Osteoblast (primary cell): ENCODE measurements at regions not wholly inside any gene's neighbourhood (a gene's known extent, or its start where the extent isn't known, plus 50 kb on each side); places are given as distances from the start of the nearest gene placed in this dataset.

ENCODE experiments used
- DNase-seq: peaks from one replicate; pipeline ENCODE4 v3.0.0; 2011; ENCODE audit warnings: low spot score, mixed read lengths; ENCODE audit not compliant: insufficient read length; ENCODE audit errors: missing footprints
- H2AFZ ChIP-seq: 2 replicates; pipeline ENCODE4 v1.6.0; 2011; ENCODE audit warnings: mild to moderate bottlenecking, low read length
- H3K27ac ChIP-seq: 2 replicates; pipeline ENCODE4 v1.5.1; 2011; ENCODE audit warnings: mild to moderate bottlenecking, low read depth, low read length, moderate library complexity
- H3K27me3 ChIP-seq: 2 replicates; pipeline ENCODE4 v1.6.0; 2012; ENCODE audit warnings: mild to moderate bottlenecking, control low read depth, inconsistent platforms, low read length, moderate library complexity; ENCODE audit not compliant: insufficient read depth
- H3K36me3 ChIP-seq: 2 replicates; pipeline ENCODE4 v1.5.1; 2011; ENCODE audit warnings: mild to moderate bottlenecking, low read length, control low read depth, moderate library complexity; ENCODE audit not compliant: insufficient read depth
- H3K4me1 ChIP-seq: 2 replicates; pipeline ENCODE4 v1.5.1; 2011; ENCODE audit warnings: mild to moderate bottlenecking, low read length, control low read depth, moderate library complexity; ENCODE audit not compliant: insufficient read depth
- H3K4me2 ChIP-seq: 2 replicates; pipeline ENCODE4 v1.6.0; 2011; ENCODE audit warnings: mild to moderate bottlenecking, low read length; ENCODE audit not compliant: insufficient read depth
- H3K4me3 ChIP-seq: fragments of 200-600 bp; sonication (generic); 3 replicates; pipeline ENCODE4 v1.5.1; 2012; ENCODE audit warnings: mild to moderate bottlenecking, low read length, inconsistent platforms; ENCODE audit not compliant: insufficient read depth
- H3K79me2 ChIP-seq: 2 replicates; pipeline ENCODE4 v1.6.0; 2012; ENCODE audit warnings: mild to moderate bottlenecking, low read length, control low read depth, inconsistent platforms; ENCODE audit not compliant: insufficient read depth
- H3K9me3 ChIP-seq: 2 replicates; pipeline ENCODE4 v1.5.1; 2011; ENCODE audit warnings: low read depth, low read length, control low read depth
- H4K20me1 ChIP-seq: 2 replicates; pipeline ENCODE4 v1.6.0; 2012; ENCODE audit warnings: mild to moderate bottlenecking, low read length, control low read depth; ENCODE audit not compliant: insufficient read depth
- TF ChIP-seq, protein P1 (sequence below): IDR thresholded peaks from 2 replicates; pipeline ENCODE4 v1.5.1; 2011; ENCODE audit warnings: mild to moderate bottlenecking, low read depth, low read length, moderate library complexity; ENCODE audit errors: extremely low read depth

DNA sequence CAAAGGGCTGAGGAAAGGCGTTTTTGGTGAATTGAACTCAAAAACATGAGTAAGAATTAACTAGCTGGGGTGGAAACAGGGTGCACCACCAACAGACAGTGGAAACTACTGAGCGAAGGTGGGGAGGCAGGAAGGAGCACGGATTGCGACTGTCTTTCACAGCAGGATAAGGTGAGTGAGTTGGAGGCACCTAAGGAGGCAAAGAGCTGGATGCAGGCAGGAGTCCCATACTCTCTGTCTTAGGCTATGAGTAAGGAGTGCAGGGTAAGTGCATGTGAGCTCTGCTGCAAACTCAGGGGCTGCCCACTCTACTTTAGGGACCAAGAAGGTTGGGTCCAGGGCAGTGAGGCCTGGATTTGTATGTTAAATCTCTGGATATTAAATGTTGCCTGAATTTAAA, 333.1 kb upstream of the ZNF521 start:
- Histone ChIP-seq H3K4me3 (no peak overlapping the region), H3K27ac (no peak overlapping the region), H3K27me3 (no peaks in the 10 kb centered on the region), H3K9me3 (no peaks in the 10 kb centered on the region), H2AFZ (no peak overlapping the region), H3K79me2 (no peaks in the 10 kb centered on the region), H4K20me1 (no peaks in the 10 kb centered on the region), H3K4me1 (no peaks in the 10 kb centered on the region), H3K4me2 (no peak overlapping the region), H3K36me3 (no peaks in the 10 kb centered on the region)
- TF ChIP-seq, protein P1, sequence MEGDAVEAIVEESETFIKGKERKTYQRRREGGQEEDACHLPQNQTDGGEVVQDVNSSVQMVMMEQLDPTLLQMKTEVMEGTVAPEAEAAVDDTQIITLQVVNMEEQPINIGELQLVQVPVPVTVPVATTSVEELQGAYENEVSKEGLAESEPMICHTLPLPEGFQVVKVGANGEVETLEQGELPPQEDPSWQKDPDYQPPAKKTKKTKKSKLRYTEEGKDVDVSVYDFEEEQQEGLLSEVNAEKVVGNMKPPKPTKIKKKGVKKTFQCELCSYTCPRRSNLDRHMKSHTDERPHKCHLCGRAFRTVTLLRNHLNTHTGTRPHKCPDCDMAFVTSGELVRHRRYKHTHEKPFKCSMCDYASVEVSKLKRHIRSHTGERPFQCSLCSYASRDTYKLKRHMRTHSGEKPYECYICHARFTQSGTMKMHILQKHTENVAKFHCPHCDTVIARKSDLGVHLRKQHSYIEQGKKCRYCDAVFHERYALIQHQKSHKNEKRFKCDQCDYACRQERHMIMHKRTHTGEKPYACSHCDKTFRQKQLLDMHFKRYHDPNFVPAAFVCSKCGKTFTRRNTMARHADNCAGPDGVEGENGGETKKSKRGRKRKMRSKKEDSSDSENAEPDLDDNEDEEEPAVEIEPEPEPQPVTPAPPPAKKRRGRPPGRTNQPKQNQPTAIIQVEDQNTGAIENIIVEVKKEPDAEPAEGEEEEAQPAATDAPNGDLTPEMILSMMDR, result no peak
- DNase-seq, result no peak

GRCh38 chr18:25679491-25679890, 327.5 kb upstream of the ZNF521 start:
- H2AFZ ChIP-seq, result no peak overlapping the region
- no peaks in the 10 kb centered on the region for H3K4me1 ChIP-seq
- DNase-seq, result no peak
- H4K20me1 ChIP-seq, result no peaks in the 10 kb centered on the region
- TF ChIP-seq, protein P1, result no peak
- no peaks in the 10 kb centered on the region for H3K27me3 ChIP-seq
- no peaks in the 10 kb centered on the region for H3K79me2 ChIP-seq
- H3K9me3 ChIP-seq, result no peaks in the 10 kb centered on the region
- no peak overlapping the region for H3K4me2 ChIP-seq
- no peak overlapping the region for H3K27ac ChIP-seq
- H3K36me3 ChIP-seq, result no peaks in the 10 kb centered on the region
- H3K4me3 ChIP-seq, result no peak overlapping the region

DNA sequence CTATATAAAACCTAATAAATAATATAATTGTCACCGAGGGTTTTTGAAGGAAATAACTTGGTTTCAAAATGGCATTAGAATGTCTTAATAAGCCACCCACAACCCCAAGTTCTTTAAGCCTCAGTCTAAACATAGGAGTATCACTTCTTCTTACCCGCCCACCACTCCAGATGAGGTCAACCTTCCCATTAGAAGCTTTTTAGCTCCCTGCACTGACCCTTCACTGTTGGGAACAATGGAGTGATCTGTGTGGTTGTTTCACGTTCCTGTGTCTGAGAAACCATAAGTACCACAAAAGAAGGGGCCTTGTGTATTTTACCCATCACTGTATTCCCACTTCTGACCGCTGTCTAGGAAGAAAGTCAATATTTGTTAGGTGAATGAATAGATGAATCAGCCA, 326.3 kb upstream of the ZNF521 start:
- TF ChIP-seq, protein P1, result no peak
- Histone ChIP-seq H4K20me1 (no peaks in the 10 kb centered on the region), H3K4me1 (no peaks in the 10 kb centered on the region), H3K4me3 (no peak overlapping the region), H3K4me2 (no peak overlapping the region), H3K9me3 (no peaks in the 10 kb centered on the region), H3K27me3 (no peaks in the 10 kb centered on the region), H3K79me2 (no peaks in the 10 kb centered on the region), H2AFZ (no peak overlapping the region), H3K36me3 (no peaks in the 10 kb centered on the region), H3K27ac (no peak overlapping the region)
- no peak for DNase-seq

DNA sequence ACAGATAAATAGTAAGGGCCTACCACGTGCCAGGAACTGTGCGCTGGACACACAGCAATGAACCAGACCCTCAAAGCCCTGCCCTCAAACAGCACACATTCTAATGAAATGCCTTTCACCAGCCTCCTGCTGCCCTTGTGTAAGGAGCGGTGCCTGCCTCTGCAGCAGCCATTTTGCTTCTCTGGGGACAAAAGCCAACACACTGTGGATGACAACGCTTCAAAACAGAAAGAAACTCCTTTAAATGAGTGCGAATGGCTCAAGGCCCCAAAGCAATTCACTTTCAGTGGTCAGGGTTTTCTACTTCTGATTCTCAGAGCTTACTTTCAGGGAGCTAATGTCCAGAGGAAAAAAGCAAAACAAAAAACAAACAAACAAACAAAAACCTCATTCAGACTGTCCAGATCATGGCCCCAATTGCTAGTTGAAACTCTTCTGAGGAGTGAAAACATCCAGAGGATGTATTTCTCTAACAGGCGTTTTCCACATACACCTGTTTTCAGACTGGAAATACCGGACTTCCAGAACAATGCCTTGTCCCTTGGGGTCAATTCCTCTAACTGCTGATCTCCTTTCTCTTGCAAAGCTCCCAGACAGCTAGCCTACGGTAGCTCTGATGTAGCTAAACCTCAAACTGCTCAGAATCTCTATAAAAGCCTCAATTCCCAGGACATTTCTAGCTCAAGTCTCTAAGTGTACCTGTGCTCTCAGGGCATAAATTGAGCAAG, 323.3 kb upstream of the ZNF521 start:
- Histone ChIP-seq H3K4me1 (no peaks in the 10 kb centered on the region), H3K27ac (no peak overlapping the region), H3K27me3 (no peaks in the 10 kb centered on the region), H3K79me2 (no peaks in the 10 kb centered on the region), H3K36me3 (no peaks in the 10 kb centered on the region), H3K4me3 (no peak overlapping the region), H4K20me1 (no peaks in the 10 kb centered on the region), H2AFZ (peak overlapping the region; percentile 47), H3K9me3 (no peaks in the 10 kb centered on the region), H3K4me2 (no peak overlapping the region)
- TF ChIP-seq, protein P1, result no peak
- DNase-seq, result no peak
